HepG2 (cell line): ENCODE measurements at regions not wholly inside any gene's neighbourhood (a gene's known extent, or its start where the extent isn't known, plus 50 kb on each side); places are given as distances from the start of the nearest gene placed in this dataset.

Experiments used
- ARNT ChIP-seq: fragments of 450-650 bp; IDR thresholded peaks from 2 replicates; pipeline ENCODE4 v1.6.1; 2017
- CCDC6 ChIP-seq: sonication (generic); formaldehyde crosslinking; IDR thresholded peaks from 2 replicates; pipeline ENCODE4 v1.8.1; 2022; ENCODE audit warnings: mild to moderate bottlenecking, missing genetic modification reagents, moderate library complexity
- JDP2 ChIP-seq: sonication (generic); formaldehyde crosslinking; IDR thresholded peaks from 2 replicates; pipeline ENCODE4 v1.8.1; 2022; ENCODE audit warnings: missing genetic modification reagents, borderline replicate concordance
- KDM1A ChIP-seq: IDR thresholded peaks from 2 replicates; pipeline ENCODE4 v1.6.1; 2016; ENCODE audit warnings: missing compliant biosample characterization
- NFAT5 ChIP-seq: sonication (generic); formaldehyde crosslinking; IDR thresholded peaks from 2 replicates; pipeline ENCODE4 v1.4.0; 2020; ENCODE audit warnings: missing genetic modification reagents
- SMARCC2 ChIP-seq: fragments of 450-650 bp; IDR thresholded peaks from 2 replicates; pipeline ENCODE4 v1.6.1; 2017; ENCODE audit warnings: antibody characterized with exemption, mild to moderate bottlenecking
- SNAI1 ChIP-seq: sonication (generic); formaldehyde crosslinking; IDR thresholded peaks from 2 replicates; pipeline ENCODE4 v1.5.0; 2020; ENCODE audit warnings: mild to moderate bottlenecking, missing genetic modification reagents, borderline replicate concordance
- ZBTB21 ChIP-seq: sonication (generic); formaldehyde crosslinking; IDR thresholded peaks from 2 replicates; pipeline ENCODE4 v1.4.0; 2020; ENCODE audit warnings: missing genetic modification reagents
- ZNF20 ChIP-seq: sonication (generic); formaldehyde crosslinking; IDR thresholded peaks from 2 replicates; pipeline ENCODE4 v1.4.0; 2020; ENCODE audit warnings: mild to moderate bottlenecking, moderate library complexity, missing genetic modification reagents
- ZNF274 ChIP-seq: sonication (generic); formaldehyde crosslinking; IDR thresholded peaks from 2 replicates; pipeline ENCODE4 v1.5.1; 2020; ENCODE audit warnings: mild to moderate bottlenecking, missing genetic modification reagents
- ZNF30 ChIP-seq: sonication (generic); formaldehyde crosslinking; IDR thresholded peaks from 2 replicates; pipeline ENCODE4 v1.5.0; 2020; ENCODE audit warnings: mild to moderate bottlenecking, missing genetic modification reagents
- ZNF350 ChIP-seq: sonication (generic); formaldehyde crosslinking; IDR thresholded peaks from 2 replicates; pipeline ENCODE4 v1.4.0; 2020; ENCODE audit warnings: mild to moderate bottlenecking, low read depth, missing genetic modification reagents, borderline replicate concordance
- ZNF496 ChIP-seq: sonication (generic); formaldehyde crosslinking; IDR thresholded peaks from 2 replicates; pipeline ENCODE4 v1.8.1; 2023; ENCODE audit warnings: mild to moderate bottlenecking, moderate library complexity, missing genetic modification reagents; ENCODE audit not compliant: insufficient replicate concordance
- ZNF562 ChIP-seq: sonication (generic); formaldehyde crosslinking; IDR thresholded peaks from 2 replicates; pipeline ENCODE4 v1.8.0; 2022; ENCODE audit warnings: missing genetic modification reagents, borderline replicate concordance
- ZUFSP ChIP-seq: sonication (generic); formaldehyde crosslinking; IDR thresholded peaks from 2 replicates; pipeline ENCODE4 v1.9.0; 2021; ENCODE audit warnings: missing genetic modification reagents, mild to moderate bottlenecking, borderline replicate concordance
- TF ChIP-seq, protein P1 (sequence below): sonication (generic); formaldehyde crosslinking; IDR thresholded peaks from 2 replicates; pipeline ENCODE4 v1.8.0; 2022; ENCODE audit warnings: mild to moderate bottlenecking, missing genetic modification reagents
- TF ChIP-seq, protein P2 (sequence below): IDR thresholded peaks from 2 replicates; pipeline ENCODE4 v1.6.1; 2016; ENCODE audit warnings: missing biosample characterization, missing genetic modification reagents, low read depth
- TF ChIP-seq, protein P3 (sequence below): sonication (generic); formaldehyde crosslinking; IDR thresholded peaks from 2 replicates; pipeline ENCODE4 v1.8.0; 2022; ENCODE audit warnings: missing genetic modification reagents, mild to moderate bottlenecking, borderline replicate concordance

GRCh38 chr17:72539981-72540897, 419.4 kb downstream of the SOX9 start (continued):
- TF ChIP-seq ZNF274 (CRISPR knock-in tag) (peak; percentile 55; the same call in 1 of the 2 replicates), NFAT5 (CRISPR knock-in tag) (no peak), SMARCC2 (no peak), ARNT (no peak), ZBTB21 (CRISPR knock-in tag) (no peak), ZUFSP (CRISPR knock-in tag) (no peak), CCDC6 (CRISPR knock-in tag) (peak; percentile 98), JDP2 (CRISPR knock-in tag) (no peak), KDM1A (CRISPR knock-in tag) (no peak), ZNF20 (CRISPR knock-in tag) (no peak), SNAI1 (no peak), ZNF350 (CRISPR knock-in tag) (no peak), ZNF30 (no peak), ZNF496 (CRISPR knock-in tag) (no peak), ZNF562 (CRISPR knock-in tag) (no peak)
- TF ChIP-seq, protein P1, sequence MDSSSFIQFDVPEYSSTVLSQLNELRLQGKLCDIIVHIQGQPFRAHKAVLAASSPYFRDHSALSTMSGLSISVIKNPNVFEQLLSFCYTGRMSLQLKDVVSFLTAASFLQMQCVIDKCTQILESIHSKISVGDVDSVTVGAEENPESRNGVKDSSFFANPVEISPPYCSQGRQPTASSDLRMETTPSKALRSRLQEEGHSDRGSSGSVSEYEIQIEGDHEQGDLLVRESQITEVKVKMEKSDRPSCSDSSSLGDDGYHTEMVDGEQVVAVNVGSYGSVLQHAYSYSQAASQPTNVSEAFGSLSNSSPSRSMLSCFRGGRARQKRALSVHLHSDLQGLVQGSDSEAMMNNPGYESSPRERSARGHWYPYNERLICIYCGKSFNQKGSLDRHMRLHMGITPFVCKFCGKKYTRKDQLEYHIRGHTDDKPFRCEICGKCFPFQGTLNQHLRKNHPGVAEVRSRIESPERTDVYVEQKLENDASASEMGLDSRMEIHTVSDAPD (CRISPR knock-in tag) = no peak
- TF ChIP-seq, protein P2, sequence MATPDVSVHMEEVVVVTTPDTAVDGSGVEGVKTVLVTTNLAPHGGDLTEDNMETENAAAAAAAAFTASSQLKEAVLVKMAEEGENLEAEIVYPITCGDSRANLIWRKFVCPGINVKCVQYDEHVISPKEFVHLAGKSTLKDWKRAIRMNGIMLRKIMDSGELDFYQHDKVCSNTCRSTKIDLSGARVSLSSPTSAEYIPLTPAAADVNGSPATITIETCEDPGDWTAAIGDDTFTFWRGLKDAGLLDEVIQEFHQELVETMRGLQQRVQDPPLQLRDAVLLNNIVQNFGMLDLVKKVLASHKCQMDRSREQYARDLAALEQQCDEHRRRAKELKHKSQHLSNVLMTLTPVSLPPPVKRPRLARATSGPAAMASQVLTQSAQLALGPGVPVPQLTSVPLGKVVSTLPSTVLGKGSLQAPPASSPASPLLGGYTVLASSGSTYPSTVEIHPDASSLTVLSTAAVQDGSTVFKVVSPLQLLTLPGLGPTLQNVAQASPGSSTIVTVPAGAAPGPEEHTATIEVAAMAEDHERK (CRISPR knock-in tag) = no peak
- TF ChIP-seq, protein P3, sequence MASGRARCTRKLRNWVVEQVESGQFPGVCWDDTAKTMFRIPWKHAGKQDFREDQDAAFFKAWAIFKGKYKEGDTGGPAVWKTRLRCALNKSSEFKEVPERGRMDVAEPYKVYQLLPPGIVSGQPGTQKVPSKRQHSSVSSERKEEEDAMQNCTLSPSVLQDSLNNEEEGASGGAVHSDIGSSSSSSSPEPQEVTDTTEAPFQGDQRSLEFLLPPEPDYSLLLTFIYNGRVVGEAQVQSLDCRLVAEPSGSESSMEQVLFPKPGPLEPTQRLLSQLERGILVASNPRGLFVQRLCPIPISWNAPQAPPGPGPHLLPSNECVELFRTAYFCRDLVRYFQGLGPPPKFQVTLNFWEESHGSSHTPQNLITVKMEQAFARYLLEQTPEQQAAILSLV (CRISPR knock-in tag) = no peak; the same call in 1 of the 2 replicates
